ENCODE measurements at regions not wholly inside any gene's neighbourhood (a gene's known extent, or its start where the extent isn't known, plus 50 kb on each side); places are given as distances from the start of the nearest gene placed in this dataset.

- WGBS, result 38% methylated on average over 2 of the region's 2 CpGs
Measured at GRCh38 chr2:209368406-209368805, 55.4 kb upstream of the MAP2 start.

More at GRCh38 chr2:209368406-209368805, 55.4 kb upstream of the MAP2 start:
- no peak for TF ChIP-seq FOXA2 (IDR thresholded peaks at IDR 0.05)
- TF ChIP-seq TAF1 (conservative IDR thresholded peaks at IDR 0.05), result no peak
- TF ChIP-seq ZBTB33 (IDR thresholded peaks at IDR 0.05), result no peak
- no peak for TF ChIP-seq NR2F2 (IDR thresholded peaks at IDR 0.05)
- TF ChIP-seq JUND (IDR thresholded peaks at IDR 0.05), result no peak
- no peak for TF ChIP-seq RXRA (IDR thresholded peaks at IDR 0.05)
- TF ChIP-seq EGR1 (IDR thresholded peaks at IDR 0.05; ENCODE audit: low read depth in 2 of 2), result no peak
- TF ChIP-seq CTCF (IDR thresholded peaks at IDR 0.05; ENCODE audit: low read depth, low read length, missing input control), result no peak
- no peak for TF ChIP-seq GABPA (IDR thresholded peaks at IDR 0.05 in 1 of 2, conservative IDR thresholded peaks at IDR 0.05 in 1 of 2)
- TF ChIP-seq YY1 (IDR thresholded peaks at IDR 0.05), result no peak
- TF ChIP-seq HNF4G (IDR thresholded peaks at IDR 0.05), result no peak
- no peak for TF ChIP-seq RAD21 (IDR thresholded peaks at IDR 0.05)
- TF ChIP-seq, protein P1, sequence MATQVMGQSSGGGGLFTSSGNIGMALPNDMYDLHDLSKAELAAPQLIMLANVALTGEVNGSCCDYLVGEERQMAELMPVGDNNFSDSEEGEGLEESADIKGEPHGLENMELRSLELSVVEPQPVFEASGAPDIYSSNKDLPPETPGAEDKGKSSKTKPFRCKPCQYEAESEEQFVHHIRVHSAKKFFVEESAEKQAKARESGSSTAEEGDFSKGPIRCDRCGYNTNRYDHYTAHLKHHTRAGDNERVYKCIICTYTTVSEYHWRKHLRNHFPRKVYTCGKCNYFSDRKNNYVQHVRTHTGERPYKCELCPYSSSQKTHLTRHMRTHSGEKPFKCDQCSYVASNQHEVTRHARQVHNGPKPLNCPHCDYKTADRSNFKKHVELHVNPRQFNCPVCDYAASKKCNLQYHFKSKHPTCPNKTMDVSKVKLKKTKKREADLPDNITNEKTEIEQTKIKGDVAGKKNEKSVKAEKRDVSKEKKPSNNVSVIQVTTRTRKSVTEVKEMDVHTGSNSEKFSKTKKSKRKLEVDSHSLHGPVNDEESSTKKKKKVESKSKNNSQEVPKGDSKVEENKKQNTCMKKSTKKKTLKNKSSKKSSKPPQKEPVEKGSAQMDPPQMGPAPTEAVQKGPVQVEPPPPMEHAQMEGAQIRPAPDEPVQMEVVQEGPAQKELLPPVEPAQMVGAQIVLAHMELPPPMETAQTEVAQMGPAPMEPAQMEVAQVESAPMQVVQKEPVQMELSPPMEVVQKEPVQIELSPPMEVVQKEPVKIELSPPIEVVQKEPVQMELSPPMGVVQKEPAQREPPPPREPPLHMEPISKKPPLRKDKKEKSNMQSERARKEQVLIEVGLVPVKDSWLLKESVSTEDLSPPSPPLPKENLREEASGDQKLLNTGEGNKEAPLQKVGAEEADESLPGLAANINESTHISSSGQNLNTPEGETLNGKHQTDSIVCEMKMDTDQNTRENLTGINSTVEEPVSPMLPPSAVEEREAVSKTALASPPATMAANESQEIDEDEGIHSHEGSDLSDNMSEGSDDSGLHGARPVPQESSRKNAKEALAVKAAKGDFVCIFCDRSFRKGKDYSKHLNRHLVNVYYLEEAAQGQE (IDR thresholded peaks at IDR 0.05), result no peak
- TF ChIP-seq, protein P2, sequence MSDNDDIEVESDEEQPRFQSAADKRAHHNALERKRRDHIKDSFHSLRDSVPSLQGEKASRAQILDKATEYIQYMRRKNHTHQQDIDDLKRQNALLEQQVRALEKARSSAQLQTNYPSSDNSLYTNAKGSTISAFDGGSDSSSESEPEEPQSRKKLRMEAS (IDR thresholded peaks at IDR 0.05), result no peak
- no peak for TF ChIP-seq FOXA1 (IDR thresholded peaks at IDR 0.05)
- TF ChIP-seq SP1 (IDR thresholded peaks at IDR 0.05), result no peak
- TF ChIP-seq HNF4A (conservative IDR thresholded peaks at IDR 0.05), result no peak
- TF ChIP-seq, protein P3, sequence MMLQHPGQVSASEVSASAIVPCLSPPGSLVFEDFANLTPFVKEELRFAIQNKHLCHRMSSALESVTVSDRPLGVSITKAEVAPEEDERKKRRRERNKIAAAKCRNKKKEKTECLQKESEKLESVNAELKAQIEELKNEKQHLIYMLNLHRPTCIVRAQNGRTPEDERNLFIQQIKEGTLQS (IDR thresholded peaks at IDR 0.05), result no peak
- H3K27ac ChIP-seq (ENCODE audit: low read depth in 1 of 2, low read length in 2 of 2), result no peak overlapping the region
- H3K9ac ChIP-seq (ENCODE audit: low read depth in 1 of 2, low read length in 2 of 2), result no peak overlapping the region
- no peaks in the 10 kb centered on the region for H3K9me3 ChIP-seq (ENCODE audit: control insufficient read depth in 4 of 4, low read length in 3 of 4)
- H3K27me3 ChIP-seq (ENCODE audit: control insufficient read depth in 4 of 4, insufficient read depth in 4 of 4, low read length in 3 of 4), result peaks cover 0 to 2% (median 0%) of the 10 kb centered on the region in 4 donors
- no peaks in the 10 kb centered on the region for H3K4me1 ChIP-seq (ENCODE audit: control insufficient read depth in 4 of 4, insufficient read depth in 4 of 4, low read length in 3 of 4)
- no peaks in the 10 kb centered on the region for H3K36me3 ChIP-seq (ENCODE audit: control insufficient read depth in 4 of 4, insufficient read depth in 3 of 4, low read depth in 1 of 4, low read length in 3 of 4)
- no peak for DNase-seq (ENCODE audit: low spot score)
- no peak overlapping the region for H3K4me3 ChIP-seq (ENCODE audit: low read depth in 1 of 3, low read length in 3 of 3)
